ENCODE measurements at regions not wholly inside any gene's neighbourhood (a gene's known extent, or its start where the extent isn't known, plus 50 kb on each side); places are given as distances from the start of the nearest gene placed in this dataset.

- ATAC-seq (no peak), DNase-seq (no peak)
- H3K9me3 ChIP-seq, result no peaks in the 10 kb centered on the region
- H3K36me3 ChIP-seq, result no peaks in the 10 kb centered on the region
- intact Hi-C loops (cut with DNase I), result no loop called here
- no peak overlapping the region for H3K27ac ChIP-seq
- no peak for TF ChIP-seq POLR2A (IDR thresholded peaks at IDR 0.05)
- TF ChIP-seq, protein P1, sequence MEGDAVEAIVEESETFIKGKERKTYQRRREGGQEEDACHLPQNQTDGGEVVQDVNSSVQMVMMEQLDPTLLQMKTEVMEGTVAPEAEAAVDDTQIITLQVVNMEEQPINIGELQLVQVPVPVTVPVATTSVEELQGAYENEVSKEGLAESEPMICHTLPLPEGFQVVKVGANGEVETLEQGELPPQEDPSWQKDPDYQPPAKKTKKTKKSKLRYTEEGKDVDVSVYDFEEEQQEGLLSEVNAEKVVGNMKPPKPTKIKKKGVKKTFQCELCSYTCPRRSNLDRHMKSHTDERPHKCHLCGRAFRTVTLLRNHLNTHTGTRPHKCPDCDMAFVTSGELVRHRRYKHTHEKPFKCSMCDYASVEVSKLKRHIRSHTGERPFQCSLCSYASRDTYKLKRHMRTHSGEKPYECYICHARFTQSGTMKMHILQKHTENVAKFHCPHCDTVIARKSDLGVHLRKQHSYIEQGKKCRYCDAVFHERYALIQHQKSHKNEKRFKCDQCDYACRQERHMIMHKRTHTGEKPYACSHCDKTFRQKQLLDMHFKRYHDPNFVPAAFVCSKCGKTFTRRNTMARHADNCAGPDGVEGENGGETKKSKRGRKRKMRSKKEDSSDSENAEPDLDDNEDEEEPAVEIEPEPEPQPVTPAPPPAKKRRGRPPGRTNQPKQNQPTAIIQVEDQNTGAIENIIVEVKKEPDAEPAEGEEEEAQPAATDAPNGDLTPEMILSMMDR (IDR thresholded peaks at IDR 0.05), result no peak
- H3K4me3 ChIP-seq, result no peak overlapping the region
- WGBS (ENCODE audit: insufficient coverage, low coverage, low lambda C conversion rate, missing lambda C conversion rate), result 55% methylated on average over 2 of the region's 2 CpGs
- H3K4me1 ChIP-seq, result no peaks in the 10 kb centered on the region
- no peaks in the 10 kb centered on the region for H3K27me3 ChIP-seq
These were observed 215.0 kb upstream of the NOX3 start for GRCh38 chr6:155670655-155671054.

GRCh38 chr6:155660251-155660977 is 204.8 kb upstream of the NOX3 start:
- ATAC-seq (no peak), DNase-seq (no peak)
- H3K4me1 ChIP-seq, result no peaks in the 10 kb centered on the region
- no peak overlapping the region for H3K4me3 ChIP-seq
- WGBS (ENCODE audit: insufficient coverage, low coverage, low lambda C conversion rate, missing lambda C conversion rate), result 30% methylated on average over 6 of the region's 6 CpGs
- no peaks in the 10 kb centered on the region for H3K36me3 ChIP-seq
- intact Hi-C loops (cut with DNase I), result no loop called here
- H3K9me3 ChIP-seq, result no peaks in the 10 kb centered on the region
- H3K27ac ChIP-seq, result no peak overlapping the region
- H3K27me3 ChIP-seq, result no peaks in the 10 kb centered on the region
- TF ChIP-seq, protein P1 (IDR thresholded peaks at IDR 0.05), result no peak
- TF ChIP-seq POLR2A (IDR thresholded peaks at IDR 0.05), result no peak

DNA sequence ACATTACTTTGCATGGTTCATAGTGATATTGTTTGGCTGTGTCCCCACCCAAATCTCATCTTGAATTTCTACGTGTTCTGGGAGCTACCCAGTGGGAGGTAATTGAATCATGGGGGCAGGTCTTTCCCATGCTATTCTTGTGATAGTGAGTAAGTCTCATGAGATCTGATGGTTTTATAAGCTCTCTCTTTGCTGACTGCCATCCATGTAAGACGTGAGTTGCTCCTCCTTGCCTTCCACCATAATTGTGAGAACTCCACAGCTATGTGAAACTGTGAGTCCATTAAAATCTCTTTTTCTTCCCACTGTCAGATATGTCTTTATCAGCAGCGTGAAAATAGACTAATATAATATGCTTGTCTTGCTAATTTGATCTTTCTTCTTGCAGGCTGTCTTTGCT is 200.4 kb upstream of the NOX3 start:
- no peaks in the 10 kb centered on the region for H3K36me3 ChIP-seq
- TF ChIP-seq, protein P1 (IDR thresholded peaks at IDR 0.05), result no peak
- TF ChIP-seq POLR2A (IDR thresholded peaks at IDR 0.05), result no peak
- no peaks in the 10 kb centered on the region for H3K4me1 ChIP-seq
- intact Hi-C loops (cut with DNase I), result no loop called here
- ATAC-seq (no peak), DNase-seq (no peak)
- H3K4me3 ChIP-seq, result no peak overlapping the region
- WGBS (ENCODE audit: insufficient coverage, low coverage, low lambda C conversion rate, missing lambda C conversion rate), result 48% methylated on average over 2 of the region's 3 CpGs
- H3K27me3 ChIP-seq, result no peaks in the 10 kb centered on the region
- no peak overlapping the region for H3K27ac ChIP-seq
- H3K9me3 ChIP-seq, result no peaks in the 10 kb centered on the region

DNA sequence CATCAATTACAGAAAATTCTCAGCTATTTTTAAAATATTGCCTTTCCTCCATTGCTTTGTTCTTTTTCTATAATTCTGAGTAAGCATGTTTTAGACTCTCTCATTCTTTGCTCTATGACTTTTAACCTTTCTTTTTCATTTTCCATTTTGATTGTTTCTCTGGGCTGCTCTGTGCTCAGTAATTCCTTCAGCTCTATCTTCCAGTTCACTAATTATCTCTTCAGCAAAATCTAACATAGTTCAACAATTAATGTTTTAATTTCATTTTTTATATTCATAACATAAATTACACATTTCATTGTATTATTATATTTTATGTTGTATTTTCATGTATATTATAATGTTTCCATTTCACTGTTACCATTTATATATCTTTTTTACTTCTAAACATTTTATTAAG is 198.8 kb upstream of the NOX3 start:
- intact Hi-C loops (cut with DNase I), result no loop called here
- ATAC-seq (no peak), DNase-seq (no peak)
- Histone ChIP-seq H3K9me3 (no peaks in the 10 kb centered on the region), H3K36me3 (no peaks in the 10 kb centered on the region), H3K27ac (no peak overlapping the region), H3K4me1 (no peaks in the 10 kb centered on the region), H3K27me3 (no peaks in the 10 kb centered on the region), H3K4me3 (no peak overlapping the region)
- TF ChIP-seq, protein P1 (IDR thresholded peaks at IDR 0.05), result no peak
- TF ChIP-seq POLR2A (IDR thresholded peaks at IDR 0.05), result no peak

GRCh38 chr6:155648301-155648700 is 192.7 kb upstream of the NOX3 start:
- 28% methylated on average over 5 of the region's 5 CpGs for WGBS (ENCODE audit: insufficient coverage, low coverage, low lambda C conversion rate, missing lambda C conversion rate)
- ATAC-seq (peak in 1 of 4 donors; percentile 33), DNase-seq (no peak)
- H3K27ac ChIP-seq, result no peak overlapping the region
- H3K9me3 ChIP-seq, result no peaks in the 10 kb centered on the region
- TF ChIP-seq, protein P1 (IDR thresholded peaks at IDR 0.05), result no peak
- no peak for TF ChIP-seq POLR2A (IDR thresholded peaks at IDR 0.05)
- intact Hi-C loops (cut with DNase I), result no loop called here
- H3K4me3 ChIP-seq, result no peak overlapping the region
- no peaks in the 10 kb centered on the region for H3K36me3 ChIP-seq
- no peaks in the 10 kb centered on the region for H3K4me1 ChIP-seq
- no peaks in the 10 kb centered on the region for H3K27me3 ChIP-seq
